Loucy (cell line): ENCODE measurements at regions not wholly inside any gene's neighbourhood (a gene's known extent, or its start where the extent isn't known, plus 50 kb on each side); places are given as distances from the start of the nearest gene placed in this dataset.
"Not testable (repeated sequence)": the region's sequence is repeated elsewhere in the genome, so short reads cannot be mapped to it uniquely, and the experiment has no call there.

Experiments used
- H2AFZ ChIP-seq: fragments of 200-600 bp; sonication (generic); 2 replicates; pipeline ENCODE4 v1.6.0; 2016; ENCODE audit warnings: antibody characterized with exemption, mild to moderate bottlenecking, low read length, moderate library complexity
- H3F3A ChIP-seq: fragments of 200-600 bp; 2 replicates; pipeline ENCODE4 v1.6.0; 2016; ENCODE audit warnings: antibody characterized with exemption, low read depth, mild to moderate bottlenecking
- H3K27me3 ChIP-seq: fragments of 200-600 bp; sonication (generic); 2 replicates; pipeline ENCODE4 v1.6.1; 2014; ENCODE audit warnings: low read length, mild to moderate bottlenecking; ENCODE audit not compliant: insufficient read depth, poor library complexity, severe bottlenecking
- H3K36me3 ChIP-seq: fragments of 200-600 bp; sonication (generic); 2 replicates; pipeline ENCODE4 v1.6.1; 2016; ENCODE audit warnings: low read length; ENCODE audit not compliant: insufficient read depth
- H3K4me1 ChIP-seq: fragments of 200-600 bp; sonication (generic); 2 replicates; pipeline ENCODE4 v1.5.1; 2014; ENCODE audit warnings: low read length, mild to moderate bottlenecking; ENCODE audit not compliant: insufficient read depth, poor library complexity, severe bottlenecking
- H3K4me2 ChIP-seq: fragments of 200-600 bp; sonication (generic); 2 replicates; pipeline ENCODE4 v1.6.0; 2014; ENCODE audit warnings: antibody characterized with exemption, low read length, low read depth, mild to moderate bottlenecking; ENCODE audit not compliant: poor library complexity, severe bottlenecking
- H3K4me3 ChIP-seq: fragments of 200-600 bp; sonication (generic); 2 replicates; pipeline ENCODE4 v1.5.1; 2014; ENCODE audit warnings: low read length, mild to moderate bottlenecking, mixed read lengths; ENCODE audit not compliant: poor library complexity, severe bottlenecking
- H3K79me2 ChIP-seq: fragments of 200-600 bp; sonication (generic); 2 replicates; pipeline ENCODE4 v1.6.1; 2014; ENCODE audit warnings: low read length; ENCODE audit not compliant: insufficient read depth
- H3K9ac ChIP-seq: fragments of 200-600 bp; sonication (generic); 2 replicates; pipeline ENCODE4 v1.6.0; 2014; ENCODE audit warnings: mild to moderate bottlenecking, low read depth, low read length, moderate library complexity; ENCODE audit not compliant: poor library complexity, severe bottlenecking
- H3K9me2 ChIP-seq: fragments of 200-600 bp; sonication (generic); replicated peaks from 2 replicates; pipeline ENCODE4 v1.6.1; 2016; ENCODE audit warnings: low read depth, low read length, mixed read lengths
- H3K9me3 ChIP-seq: fragments of 200-600 bp; sonication (generic); 2 replicates; pipeline ENCODE4 v1.6.1; 2014; ENCODE audit warnings: mild to moderate bottlenecking, antibody characterized with exemption, low read length, low read depth; ENCODE audit not compliant: insufficient read depth
- H4K20me1 ChIP-seq: fragments of 200-600 bp; sonication (generic); 2 replicates; pipeline ENCODE4 v1.6.0; 2014; ENCODE audit warnings: antibody characterized with exemption, low read length, mild to moderate bottlenecking; ENCODE audit not compliant: insufficient read depth, poor library complexity, severe bottlenecking

- not testable (repeated sequence) for H3K9ac ChIP-seq, H3K36me3 ChIP-seq, H3K27me3 ChIP-seq, H3K4me3 ChIP-seq, H3K79me2 ChIP-seq, H3F3A ChIP-seq, H4K20me1 ChIP-seq, H3K4me1 ChIP-seq, H3K9me2 ChIP-seq, H3K4me2 ChIP-seq, H2AFZ ChIP-seq, H3K9me3 ChIP-seq
Observed at GRCh38 chr1:146630302-146630701, 307.8 kb upstream of the NBPF12 start.

DNA sequence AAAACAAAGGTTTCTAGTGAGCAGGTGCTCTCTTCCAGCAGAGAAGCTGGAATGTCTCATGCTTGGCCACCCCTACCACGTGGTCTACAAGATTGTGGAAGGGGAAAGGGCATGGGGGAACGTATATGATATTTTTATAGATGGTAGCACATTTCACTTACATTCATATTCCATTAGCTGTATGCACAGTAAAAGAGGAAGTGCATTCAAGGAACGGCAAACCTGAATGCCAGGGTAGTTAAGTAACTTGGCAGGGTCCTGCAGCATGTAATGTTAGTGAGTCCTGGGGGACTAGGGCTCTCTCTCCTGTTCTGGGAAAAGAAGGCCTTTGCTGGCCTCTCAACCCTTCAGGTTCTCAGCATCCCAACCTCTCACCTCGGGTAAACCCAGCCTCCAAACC is 319.5 kb upstream of the NBPF12 start:
- not testable (repeated sequence) for H3K79me2 ChIP-seq, H3F3A ChIP-seq, H3K9ac ChIP-seq, H3K9me2 ChIP-seq, H3K4me2 ChIP-seq, H3K4me1 ChIP-seq, H3K4me3 ChIP-seq, H3K27me3 ChIP-seq, H3K9me3 ChIP-seq, H3K36me3 ChIP-seq, H4K20me1 ChIP-seq, H2AFZ ChIP-seq

GRCh38 chr1:146604681-146605080 is 333.4 kb upstream of the NBPF12 start:
- not testable (repeated sequence) for H4K20me1 ChIP-seq, H3K9me3 ChIP-seq, H3K4me1 ChIP-seq, H3K9me2 ChIP-seq, H2AFZ ChIP-seq, H3K9ac ChIP-seq, H3K4me3 ChIP-seq, H3K4me2 ChIP-seq, H3K27me3 ChIP-seq, H3K36me3 ChIP-seq, H3F3A ChIP-seq, H3K79me2 ChIP-seq

DNA sequence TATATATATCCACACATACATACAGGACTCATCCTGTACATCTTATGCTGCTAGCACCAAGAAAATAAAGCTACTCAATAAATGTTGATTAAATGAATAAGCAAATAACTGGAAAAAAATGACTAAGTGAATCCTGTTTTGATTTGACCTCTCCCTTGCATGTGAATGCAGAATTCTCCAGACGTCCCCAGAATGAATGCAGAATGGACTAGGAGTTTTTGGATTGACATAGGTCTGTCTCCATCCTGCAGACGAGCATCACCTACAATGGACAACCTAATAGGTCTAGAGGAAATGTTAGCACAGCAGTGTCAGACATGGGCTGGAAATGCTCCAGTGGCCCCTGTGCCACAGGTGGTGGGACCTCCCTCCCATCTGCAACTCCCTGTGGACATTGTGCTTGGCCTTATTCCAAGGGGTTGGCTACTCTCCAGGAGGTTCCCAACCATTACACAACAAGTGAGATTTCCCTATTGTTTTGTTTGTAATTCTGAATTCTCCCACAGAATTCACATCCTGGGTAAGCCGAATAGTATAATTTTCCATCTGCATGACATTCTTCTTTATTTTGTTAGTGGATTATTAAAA is 337.3 kb upstream of the NBPF12 start:
- H4K20me1 ChIP-seq, H3K9ac ChIP-seq, H3K9me2 ChIP-seq, H3K27me3 ChIP-seq, H3K4me2 ChIP-seq, H3K4me1 ChIP-seq, H2AFZ ChIP-seq, H3K79me2 ChIP-seq, H3K36me3 ChIP-seq, H3K4me3 ChIP-seq, H3K9me3 ChIP-seq, H3F3A ChIP-seq: not testable (repeated sequence)

DNA sequence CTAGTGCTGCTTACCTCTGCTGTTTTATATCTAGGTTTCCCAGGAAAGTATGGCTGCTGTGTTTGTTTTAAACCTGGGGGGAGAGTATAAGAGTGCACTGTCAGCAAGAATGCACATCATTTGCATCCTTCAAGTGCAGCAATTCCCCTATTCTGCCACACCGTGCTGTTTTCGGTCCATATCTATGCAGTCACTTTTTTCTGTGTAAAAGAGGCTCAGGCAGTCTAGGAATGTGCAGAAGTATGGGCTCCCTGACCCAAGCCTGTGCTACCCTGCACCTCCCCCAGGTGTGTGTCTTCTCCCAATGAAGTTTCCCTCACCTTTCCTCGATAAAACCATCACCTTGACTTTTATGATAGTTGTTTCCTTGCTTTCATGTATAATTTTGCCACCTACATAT is 338.2 kb upstream of the NBPF12 start:
- H3K36me3 ChIP-seq, H3K9me3 ChIP-seq, H3K79me2 ChIP-seq, H3K4me1 ChIP-seq, H3K27me3 ChIP-seq, H4K20me1 ChIP-seq, H3K4me3 ChIP-seq, H3K4me2 ChIP-seq, H2AFZ ChIP-seq, H3F3A ChIP-seq, H3K9me2 ChIP-seq, H3K9ac ChIP-seq: not testable (repeated sequence)

- H3K4me1 ChIP-seq, H3K4me2 ChIP-seq, H3K79me2 ChIP-seq, H3K9ac ChIP-seq, H3K9me2 ChIP-seq, H2AFZ ChIP-seq, H3K9me3 ChIP-seq, H3K36me3 ChIP-seq, H3K4me3 ChIP-seq, H3K27me3 ChIP-seq, H4K20me1 ChIP-seq, H3F3A ChIP-seq: not testable (repeated sequence)
Observed at GRCh38 chr1:146581229-146581628, 352.4 kb upstream of the NOTCH2NLA start.

- H3F3A ChIP-seq, H3K4me2 ChIP-seq, H4K20me1 ChIP-seq, H3K9me3 ChIP-seq, H3K4me3 ChIP-seq, H3K9ac ChIP-seq, H3K4me1 ChIP-seq, H3K9me2 ChIP-seq, H3K79me2 ChIP-seq, H3K27me3 ChIP-seq, H3K36me3 ChIP-seq, H2AFZ ChIP-seq: not testable (repeated sequence)
Observed at GRCh38 chr1:146567541-146567940, 338.7 kb upstream of the NOTCH2NLA start.

- H4K20me1 ChIP-seq, H3K36me3 ChIP-seq, H3K27me3 ChIP-seq, H3K9me3 ChIP-seq, H3K4me3 ChIP-seq, H3K9me2 ChIP-seq, H3K4me2 ChIP-seq, H3K4me1 ChIP-seq, H3K79me2 ChIP-seq, H3F3A ChIP-seq, H3K9ac ChIP-seq, H2AFZ ChIP-seq: not testable (repeated sequence)
Observed at GRCh38 chr1:146558032-146558431, 329.2 kb upstream of the NOTCH2NLA start.
